AG20443 (cell line): ENCODE measurements at regions not wholly inside any gene's neighbourhood (a gene's known extent, or its start where the extent isn't known, plus 50 kb on each side); places are given as distances from the start of the nearest gene placed in this dataset.
"Not testable (repeated sequence)": the region's sequence is repeated elsewhere in the genome, so short reads cannot be mapped to it uniquely, and the experiment has no call there.

ENCODE experiments used
- DNase-seq: peaks from one replicate; pipeline ENCODE4 v3.0.0; 2012; ENCODE audit warnings: low spot score, mixed read lengths

- DNase-seq: no peak
These were observed 335.2 kb downstream of the NUP35 start for GRCh38 chr2:183459466-183459865.

- no peak for DNase-seq
These were observed 339.6 kb downstream of the NUP35 start for GRCh38 chr2:183463821-183464220.

- no peak for DNase-seq
These were observed 340.8 kb downstream of the NUP35 start for GRCh38 chr2:183465048-183465447.

- no peak for DNase-seq
These were observed 350.9 kb downstream of the NUP35 start for GRCh38 chr2:183474912-183475695.

GRCh38 chr2:183476490-183476889 is 352.2 kb downstream of the NUP35 start:
- DNase-seq: no peak

GRCh38 chr2:183477296-183477695 is 353.1 kb downstream of the NUP35 start:
- no peak for DNase-seq

- not testable (repeated sequence) for DNase-seq
These were observed 354.8 kb downstream of the NUP35 start for GRCh38 chr2:183478941-183479595.

GRCh38 chr2:183487326-183487725 is 363.1 kb downstream of the NUP35 start:
- DNase-seq: no peak

- DNase-seq: no peak
These were observed 364.2 kb downstream of the NUP35 start for GRCh38 chr2:183488421-183488820.

GRCh38 chr2:183490489-183490888 is 366.2 kb downstream of the NUP35 start:
- DNase-seq: no peak

GRCh38 chr2:183490914-183491313 is 366.7 kb downstream of the NUP35 start:
- no peak for DNase-seq

GRCh38 chr2:183493040-183493439 is 368.8 kb downstream of the NUP35 start:
- DNase-seq: no peak

- DNase-seq: no peak
These were observed 370.8 kb downstream of the NUP35 start for GRCh38 chr2:183495079-183495478.

GRCh38 chr2:183495589-183496267 is 371.5 kb downstream of the NUP35 start:
- no peak for DNase-seq

GRCh38 chr2:183497861-183498260 is 373.6 kb downstream of the NUP35 start:
- DNase-seq: no peak

GRCh38 chr2:183505911-183506310 is 381.7 kb downstream of the NUP35 start:
- no peak for DNase-seq

GRCh38 chr2:183511154-183511553 is 386.9 kb downstream of the NUP35 start:
- DNase-seq: no peak

GRCh38 chr2:183519371-183520056 is 395.3 kb downstream of the NUP35 start:
- no peak for DNase-seq

GRCh38 chr2:183521911-183522310 is 397.7 kb downstream of the NUP35 start:
- DNase-seq: no peak

- no peak for DNase-seq
These were observed 398.4 kb downstream of the NUP35 start for GRCh38 chr2:183522489-183523266.

GRCh38 chr2:183530333-183530901 is 406.2 kb downstream of the NUP35 start:
- no peak for DNase-seq
